Mammary epithelial cell (primary cell): ENCODE measurements at regions not wholly inside any gene's neighbourhood (a gene's known extent, or its start where the extent isn't known, plus 50 kb on each side); places are given as distances from the start of the nearest gene placed in this dataset.
"Not testable (repeated sequence)": the region's sequence is repeated elsewhere in the genome, so short reads cannot be mapped to it uniquely, and the experiment has no call there.

Source experiments
- EZH2 ChIP-seq: IDR thresholded peaks from 2 replicates; pipeline ENCODE4 v1.6.1; 2012; ENCODE audit warnings: low read length, inconsistent platforms, borderline replicate concordance
- TF ChIP-seq, protein P1 (sequence below), 2 donors: IDR thresholded peaks in 1 of 2; conservative IDR thresholded peaks in 1 of 2; 2 replicates each; pipeline ENCODE4 v1.5.1; 2011 to 2012; ENCODE audit warnings: inconsistent platforms in 2 of 2, low read length in 2 of 2, mild to moderate bottlenecking in 2 of 2, control low read depth in 1 of 2, low read depth in 1 of 2; ENCODE audit not compliant: insufficient read depth in 1 of 2; ENCODE audit errors: extremely low read depth in 1 of 2

GRCh38 chr4:34434377-34434776, 1809.9 kb downstream of the ARAP2 start:
- TF ChIP-seq, protein P1, sequence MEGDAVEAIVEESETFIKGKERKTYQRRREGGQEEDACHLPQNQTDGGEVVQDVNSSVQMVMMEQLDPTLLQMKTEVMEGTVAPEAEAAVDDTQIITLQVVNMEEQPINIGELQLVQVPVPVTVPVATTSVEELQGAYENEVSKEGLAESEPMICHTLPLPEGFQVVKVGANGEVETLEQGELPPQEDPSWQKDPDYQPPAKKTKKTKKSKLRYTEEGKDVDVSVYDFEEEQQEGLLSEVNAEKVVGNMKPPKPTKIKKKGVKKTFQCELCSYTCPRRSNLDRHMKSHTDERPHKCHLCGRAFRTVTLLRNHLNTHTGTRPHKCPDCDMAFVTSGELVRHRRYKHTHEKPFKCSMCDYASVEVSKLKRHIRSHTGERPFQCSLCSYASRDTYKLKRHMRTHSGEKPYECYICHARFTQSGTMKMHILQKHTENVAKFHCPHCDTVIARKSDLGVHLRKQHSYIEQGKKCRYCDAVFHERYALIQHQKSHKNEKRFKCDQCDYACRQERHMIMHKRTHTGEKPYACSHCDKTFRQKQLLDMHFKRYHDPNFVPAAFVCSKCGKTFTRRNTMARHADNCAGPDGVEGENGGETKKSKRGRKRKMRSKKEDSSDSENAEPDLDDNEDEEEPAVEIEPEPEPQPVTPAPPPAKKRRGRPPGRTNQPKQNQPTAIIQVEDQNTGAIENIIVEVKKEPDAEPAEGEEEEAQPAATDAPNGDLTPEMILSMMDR (conservative IDR thresholded peaks at IDR 0.05 in 1 of 2, IDR thresholded peaks at IDR 0.05 in 1 of 2; ENCODE audit: extremely low read depth in 1 of 2, insufficient read depth in 1 of 2, low read depth in 1 of 2, low read length in 2 of 2) = not testable (repeated sequence)
- not testable (repeated sequence) for TF ChIP-seq EZH2
